Peyer's patch (tissue), 4 donors: ENCODE measurements at regions not wholly inside any gene's neighbourhood (a gene's known extent, or its start where the extent isn't known, plus 50 kb on each side); places are given as distances from the start of the nearest gene placed in this dataset.

Experiments
- DNase-seq, 3 donors: peaks; one replicate each; pipeline ENCODE4 v3.0.0-alpha.2; 2017 to 2019
- H3K27ac ChIP-seq, 4 donors: fragments of 200-600 bp; sonication (generic); one replicate each; pipeline ENCODE4 v1.5.1; 2016 to 2019
- H3K27me3 ChIP-seq, 2 donors: fragments of 200-600 bp; sonication (generic); one replicate each; pipeline ENCODE4 v1.5.1; 2019
- H3K36me3 ChIP-seq, 3 donors: fragments of 200-600 bp; sonication (generic); one replicate each; pipeline ENCODE4 v1.5.1; 2016 to 2019
- H3K4me1 ChIP-seq, 4 donors: fragments of 200-600 bp; sonication (generic); one replicate each; pipeline ENCODE4 v1.5.1; 2016 to 2019
- H3K4me3 ChIP-seq, 4 donors: fragments of 200-600 bp; sonication (generic); 1 replicate in 3 of 4; 2 replicates in 1 of 4; pipeline ENCODE4 v1.5.1; 2016 to 2019; ENCODE audit warnings: mild to moderate bottlenecking in 1 of 4
- H3K9me3 ChIP-seq, 4 donors: fragments of 200-600 bp; sonication (generic); one replicate each; pipeline ENCODE4 v1.5.1; 2016 to 2019; ENCODE audit warnings: mild to moderate bottlenecking in 1 of 4
- POLR2A ChIP-seq, 2 donors: fragments of 450-650 bp; IDR thresholded peaks; one replicate each; pipeline ENCODE4 v1.5.1; 2017; ENCODE audit warnings: antibody characterized with exemption in 2 of 2, mild to moderate bottlenecking in 2 of 2, moderate library complexity in 2 of 2
- TF ChIP-seq, protein P1 (sequence below), 6 experiments: fragments of 450-650 bp in 4 of 6; fragments of 200-600 bp in 2 of 6; sonication (generic) in 1 of 6; IDR thresholded peaks; one replicate each; pipeline ENCODE4 v1.5.1; 2017 to 2019; ENCODE audit warnings: antibody characterized with exemption in 6 of 6, mild to moderate bottlenecking in 3 of 6, moderate library complexity in 1 of 6

DNA sequence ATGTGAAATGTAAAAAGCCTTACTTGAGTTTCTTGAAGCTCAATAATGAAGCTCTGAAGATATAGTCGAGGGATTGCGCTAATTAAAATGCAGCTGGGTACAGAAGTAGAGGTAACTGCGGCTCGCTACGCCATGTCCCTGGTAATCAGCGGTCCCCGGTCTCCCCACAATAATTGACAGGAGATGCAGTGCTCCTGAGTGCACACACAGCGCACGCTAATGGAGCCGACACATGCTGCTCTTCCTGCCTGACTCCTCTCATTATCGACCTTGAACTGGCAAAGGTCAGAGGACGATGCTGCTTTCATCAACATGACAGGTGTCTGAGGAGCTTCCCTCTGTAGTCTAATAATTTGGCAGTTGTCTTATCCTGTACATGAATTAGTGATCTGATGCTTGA lies 365.9 kb downstream of the RNF144B start:
- H3K9me3 ChIP-seq: no peaks in the 10 kb centered on the region
- H3K27me3 ChIP-seq: no peaks in the 10 kb centered on the region
- H3K36me3 ChIP-seq: no peaks in the 10 kb centered on the region
- no peak for DNase-seq
- TF ChIP-seq, protein P1, sequence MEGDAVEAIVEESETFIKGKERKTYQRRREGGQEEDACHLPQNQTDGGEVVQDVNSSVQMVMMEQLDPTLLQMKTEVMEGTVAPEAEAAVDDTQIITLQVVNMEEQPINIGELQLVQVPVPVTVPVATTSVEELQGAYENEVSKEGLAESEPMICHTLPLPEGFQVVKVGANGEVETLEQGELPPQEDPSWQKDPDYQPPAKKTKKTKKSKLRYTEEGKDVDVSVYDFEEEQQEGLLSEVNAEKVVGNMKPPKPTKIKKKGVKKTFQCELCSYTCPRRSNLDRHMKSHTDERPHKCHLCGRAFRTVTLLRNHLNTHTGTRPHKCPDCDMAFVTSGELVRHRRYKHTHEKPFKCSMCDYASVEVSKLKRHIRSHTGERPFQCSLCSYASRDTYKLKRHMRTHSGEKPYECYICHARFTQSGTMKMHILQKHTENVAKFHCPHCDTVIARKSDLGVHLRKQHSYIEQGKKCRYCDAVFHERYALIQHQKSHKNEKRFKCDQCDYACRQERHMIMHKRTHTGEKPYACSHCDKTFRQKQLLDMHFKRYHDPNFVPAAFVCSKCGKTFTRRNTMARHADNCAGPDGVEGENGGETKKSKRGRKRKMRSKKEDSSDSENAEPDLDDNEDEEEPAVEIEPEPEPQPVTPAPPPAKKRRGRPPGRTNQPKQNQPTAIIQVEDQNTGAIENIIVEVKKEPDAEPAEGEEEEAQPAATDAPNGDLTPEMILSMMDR (IDR thresholded peaks at IDR 0.05): no peak
- no peak for TF ChIP-seq POLR2A (IDR thresholded peaks at IDR 0.05)
- H3K4me1 ChIP-seq: no peaks in the 10 kb centered on the region
- no peak overlapping the region for H3K4me3 ChIP-seq
- H3K27ac ChIP-seq: no peak overlapping the region

DNA sequence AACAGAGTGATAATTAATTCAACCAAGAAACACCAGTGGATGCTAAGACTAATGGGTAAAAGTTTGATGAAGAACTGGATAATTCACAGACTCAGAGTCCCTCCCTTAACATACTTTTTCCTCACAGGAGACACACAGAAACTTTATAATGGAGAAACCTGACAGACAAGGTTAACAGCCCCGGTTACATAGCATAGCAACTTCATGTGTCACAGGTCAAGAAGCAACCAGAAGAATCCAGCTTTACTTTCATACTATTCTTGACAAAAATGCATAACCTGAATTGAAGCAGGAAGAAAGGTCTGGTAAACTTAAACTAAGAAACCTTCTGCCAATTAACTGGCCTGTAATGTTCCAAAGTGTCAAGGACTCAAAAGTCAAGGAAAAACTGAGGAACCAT lies 375.9 kb downstream of the RNF144B start:
- no peaks in the 10 kb centered on the region for H3K9me3 ChIP-seq
- TF ChIP-seq, protein P1 (IDR thresholded peaks at IDR 0.05): no peak
- TF ChIP-seq POLR2A (IDR thresholded peaks at IDR 0.05): no peak
- DNase-seq: no peak

DNA sequence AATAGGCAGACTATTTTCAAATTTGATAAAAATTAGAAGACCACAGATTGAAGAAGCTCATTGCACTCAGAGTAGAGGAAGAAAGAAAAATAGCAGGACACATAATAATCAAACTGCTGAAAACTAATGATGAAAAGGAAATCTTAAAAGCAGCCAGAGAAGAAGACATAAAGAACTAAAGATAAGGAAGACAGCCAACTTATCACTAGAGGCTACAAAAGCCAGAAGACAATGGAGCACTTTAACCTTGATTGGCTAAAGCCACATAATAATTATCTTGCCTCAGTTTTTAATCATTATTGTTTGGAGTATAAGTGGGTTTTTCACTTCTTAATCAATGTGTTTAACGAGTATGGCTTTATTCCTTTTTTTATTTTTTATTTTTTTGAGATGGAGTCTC lies 397.6 kb downstream of the RNF144B start:
- no peak overlapping the region for H3K27ac ChIP-seq
- no peak overlapping the region for H3K4me3 ChIP-seq
- no peaks in the 10 kb centered on the region for H3K4me1 ChIP-seq
- TF ChIP-seq POLR2A (IDR thresholded peaks at IDR 0.05): no peak
- TF ChIP-seq, protein P1 (IDR thresholded peaks at IDR 0.05): no peak
- no peaks in the 10 kb centered on the region for H3K27me3 ChIP-seq
- H3K9me3 ChIP-seq: no peaks in the 10 kb centered on the region
- no peak for DNase-seq
- no peaks in the 10 kb centered on the region for H3K36me3 ChIP-seq

More for the DNA sequence above, 375.9 kb downstream of the RNF144B start:
- no peaks in the 10 kb centered on the region for H3K36me3 ChIP-seq
- no peaks in the 10 kb centered on the region for H3K27me3 ChIP-seq
- no peak overlapping the region for H3K27ac ChIP-seq
- H3K4me1 ChIP-seq: no peaks in the 10 kb centered on the region
- H3K4me3 ChIP-seq: no peak overlapping the region

DNA sequence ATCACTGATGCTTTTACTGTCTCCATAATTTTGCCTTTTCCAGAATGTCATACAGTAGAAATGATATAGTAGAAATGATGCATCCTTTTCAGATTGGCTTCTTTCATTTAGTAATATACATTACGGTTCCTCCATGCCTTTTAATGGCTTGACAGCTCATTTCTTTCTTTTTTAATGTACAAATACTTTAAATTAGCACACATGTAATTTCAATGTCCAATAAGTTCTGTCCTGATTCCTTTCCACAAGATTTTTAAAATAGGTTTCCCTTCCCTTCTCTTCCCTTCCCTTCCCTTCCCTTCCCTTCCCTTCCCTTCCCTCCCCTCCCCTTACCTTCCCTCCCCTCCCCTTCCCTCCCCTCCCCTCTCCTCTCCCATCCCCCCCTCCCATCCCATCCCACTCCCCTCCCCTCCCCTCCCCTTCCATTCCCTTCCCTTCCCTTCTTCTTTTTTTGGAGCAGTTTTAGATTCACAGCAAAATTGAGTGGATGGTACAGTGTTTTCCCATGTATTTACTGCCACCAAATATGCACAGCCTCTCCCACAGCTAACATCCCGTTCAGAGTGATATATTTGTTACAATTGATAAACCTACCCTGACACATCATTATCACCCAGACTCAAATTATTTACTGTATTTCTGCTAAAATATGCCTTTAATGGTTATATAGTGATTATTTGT lies 398.8 kb downstream of the RNF144B start:
- H3K36me3 ChIP-seq: no peaks in the 10 kb centered on the region
- H3K4me1 ChIP-seq: no peaks in the 10 kb centered on the region
- no peak for DNase-seq
- no peak overlapping the region for H3K27ac ChIP-seq
- no peak overlapping the region for H3K4me3 ChIP-seq
- no peak for TF ChIP-seq POLR2A (IDR thresholded peaks at IDR 0.05)
- TF ChIP-seq, protein P1 (IDR thresholded peaks at IDR 0.05): no peak
- no peaks in the 10 kb centered on the region for H3K27me3 ChIP-seq
- no peaks in the 10 kb centered on the region for H3K9me3 ChIP-seq

DNA sequence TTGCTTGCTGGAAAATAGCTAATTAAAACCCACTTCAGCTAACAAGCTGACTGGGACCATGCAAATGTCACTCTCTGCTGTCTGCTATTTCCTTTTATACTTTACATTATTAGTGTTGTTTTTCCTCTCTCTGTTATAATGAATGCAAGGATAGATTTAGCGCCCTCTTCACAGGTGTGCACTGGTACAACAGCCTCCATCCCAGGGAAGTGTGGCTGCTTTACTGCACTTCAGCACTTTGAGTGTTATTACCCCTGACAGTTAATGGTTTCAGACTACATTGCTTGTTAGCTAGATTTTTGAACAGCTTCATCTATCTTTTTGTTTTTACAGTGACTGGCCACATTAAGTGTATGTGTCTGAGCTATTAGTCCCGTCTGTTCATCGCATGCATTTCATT lies 405.7 kb downstream of the RNF144B start:
- no peaks in the 10 kb centered on the region for H3K9me3 ChIP-seq
- H3K27me3 ChIP-seq: no peaks in the 10 kb centered on the region
- no peaks in the 10 kb centered on the region for H3K4me1 ChIP-seq
- no peak overlapping the region for H3K27ac ChIP-seq
- no peaks in the 10 kb centered on the region for H3K36me3 ChIP-seq
- H3K4me3 ChIP-seq: no peak overlapping the region
- TF ChIP-seq POLR2A (IDR thresholded peaks at IDR 0.05): no peak
- TF ChIP-seq, protein P1 (IDR thresholded peaks at IDR 0.05): no peak
- no peak for DNase-seq

DNA sequence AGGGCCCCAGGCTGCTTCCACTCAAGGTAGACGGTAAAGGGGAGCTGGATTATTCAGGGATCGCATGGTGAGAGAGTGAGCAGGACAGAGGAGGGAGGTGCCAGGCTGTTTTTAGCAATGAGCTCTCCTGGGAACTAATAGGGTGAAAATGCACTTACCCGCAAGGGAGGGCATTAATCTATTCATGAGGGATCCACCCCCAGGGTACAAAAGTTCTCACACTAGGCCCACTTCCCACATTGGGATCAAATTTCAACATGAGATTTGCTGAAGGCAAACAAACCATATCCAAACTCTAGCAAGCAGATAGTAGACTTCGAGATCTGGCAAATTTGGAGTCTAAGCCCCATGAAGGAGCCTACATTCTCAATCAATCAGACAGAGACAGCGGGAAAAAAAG lies 408.6 kb downstream of the RNF144B start:
- no peaks in the 10 kb centered on the region for H3K36me3 ChIP-seq
- no peak for DNase-seq
- H3K27ac ChIP-seq: no peak overlapping the region
- no peaks in the 10 kb centered on the region for H3K27me3 ChIP-seq
- no peaks in the 10 kb centered on the region for H3K9me3 ChIP-seq
- no peak overlapping the region for H3K4me3 ChIP-seq
- TF ChIP-seq, protein P1 (IDR thresholded peaks at IDR 0.05): no peak
- no peak for TF ChIP-seq POLR2A (IDR thresholded peaks at IDR 0.05)
- no peaks in the 10 kb centered on the region for H3K4me1 ChIP-seq
